Activated CD8-positive, alpha-beta T cell treated with anti-CD3 and anti-CD28 coated beads for 36 hours (primary cell): ENCODE measurements at regions not wholly inside any gene's neighbourhood (a gene's known extent, or its start where the extent isn't known, plus 50 kb on each side); places are given as distances from the start of the nearest gene placed in this dataset.
"Not testable (repeated sequence)": the region's sequence is repeated elsewhere in the genome, so short reads cannot be mapped to it uniquely, and the experiment has no call there.

Experiments
- ATAC-seq: fragments of 200-7000 bp; cut with Tn5 transposase; one replicate; pipeline ENCODE4 v1.10.0; 2021; ENCODE audit warnings: mild to moderate bottlenecking, moderate library complexity
- CTCF ChIA-PET: fragments of 350-600 bp; sonication (Branson Sonifier 250); formaldehyde crosslinking; loops from one replicate; lab custom pipeline; 2021; ENCODE audit warnings: antibody characterized with exemption; lab: Charles Lee
- POLR2A ChIA-PET: fragments of 350-600 bp; sonication (Branson Sonifier 250); formaldehyde crosslinking; loops from one replicate; lab custom pipeline; 2021; ENCODE audit warnings: antibody characterized with exemption; lab: Charles Lee
- DNase-seq: peaks from one replicate; pipeline ENCODE4 v3.0.0-alpha.2; 2020
- H3K27ac Mint-ChIP-seq: one replicate; pipeline ENCODE4 v1.8.0; 2021; ENCODE audit warnings: mild to moderate bottlenecking, mixed read lengths
- H3K27me3 Mint-ChIP-seq: one replicate; pipeline ENCODE4 v1.8.0; 2021; ENCODE audit warnings: mixed read lengths
- H3K36me3 Mint-ChIP-seq: one replicate; pipeline ENCODE4 v1.8.0; 2021; ENCODE audit warnings: low read depth, mixed read lengths
- H3K4me1 Mint-ChIP-seq: one replicate; pipeline ENCODE4 v1.8.0; 2021; ENCODE audit warnings: low read depth, mixed read lengths
- H3K4me3 Mint-ChIP-seq: one replicate; pipeline ENCODE4 v1.8.0; 2021; ENCODE audit warnings: mild to moderate bottlenecking, moderate library complexity, mixed read lengths
- H3K9me3 Mint-ChIP-seq: one replicate; pipeline ENCODE4 v1.8.0; 2021; ENCODE audit warnings: mixed read lengths
- CTCF ChIP-seq: fragments of 200-600 bp; IDR thresholded peaks from one replicate; pipeline ENCODE4 v1.8.0; 2022; ENCODE audit warnings: antibody characterized with exemption, mild to moderate bottlenecking
- intact Hi-C: fragments of 100-400 bp; cut with micrococcal nuclease; formaldehyde crosslinking; loops from one replicate; pipeline ENCODE4 v1.10.0; 2022

GRCh38 chr10:3313784-3314444, 141.3 kb upstream of the PITRM1 start:
- DNase-seq, H3K36me3 Mint-ChIP-seq, POLR2A ChIA-PET, H3K4me3 Mint-ChIP-seq, ATAC-seq, H3K9me3 Mint-ChIP-seq, intact Hi-C loops, H3K4me1 Mint-ChIP-seq, CTCF ChIA-PET, H3K27ac Mint-ChIP-seq: not testable (repeated sequence)
- peaks cover 31% of the 10 kb centered on the region for H3K27me3 Mint-ChIP-seq

GRCh38 chr10:3312403-3312940, 139.9 kb upstream of the PITRM1 start:
- Mint-ChIP-seq H3K36me3 (no peaks in the 10 kb centered on the region), H3K4me3 (no peak overlapping the region), H3K9me3 (no peaks in the 10 kb centered on the region), H3K27me3 (peaks cover 33% of the 10 kb centered on the region), H3K27ac (no peak overlapping the region), H3K4me1 (no peaks in the 10 kb centered on the region)
- intact Hi-C loops, result no loop called here
- CTCF ChIA-PET, result no interaction called here
- no peak for TF ChIP-seq CTCF
- POLR2A ChIA-PET, result no interaction called here
- ATAC-seq, result no peak
- DNase-seq, result no peak

- no peak for DNase-seq
- Mint-ChIP-seq H3K4me1 (no peaks in the 10 kb centered on the region), H3K27me3 (peaks cover 32% of the 10 kb centered on the region), H3K27ac (no peak overlapping the region), H3K9me3 (no peaks in the 10 kb centered on the region), H3K36me3 (no peaks in the 10 kb centered on the region), H3K4me3 (no peak overlapping the region)
- CTCF ChIA-PET, result interaction anchor here (1.2 kb wide), 1 partner anchor 61 kb away, joined by 3 read pairs; no protein-coding TSS in a partner anchor
- intact Hi-C loops, result no loop called here
- POLR2A ChIA-PET, result no interaction called here
- no peak for ATAC-seq
- TF ChIP-seq CTCF, result no peak
Observed at GRCh38 chr10:3310016-3310784, 137.6 kb upstream of the PITRM1 start.

- H3K9me3 Mint-ChIP-seq, result no peaks in the 10 kb centered on the region
- ChIA-PET POLR2A (no interaction called here), CTCF (no interaction called here)
- H3K4me3 Mint-ChIP-seq, result no peak overlapping the region
- DNase-seq (no peak), ATAC-seq (no peak)
- H3K27ac Mint-ChIP-seq, result no peak overlapping the region
- H3K36me3 Mint-ChIP-seq, result no peaks in the 10 kb centered on the region
- H3K4me1 Mint-ChIP-seq, result no peaks in the 10 kb centered on the region
- H3K27me3 Mint-ChIP-seq, result peaks cover 17% of the 10 kb centered on the region
- no peak for TF ChIP-seq CTCF
- intact Hi-C loops, result no loop called here
Observed at GRCh38 chr10:3306050-3306449, 133.5 kb upstream of the PITRM1 start.

GRCh38 chr10:3295582-3296151, 123.1 kb upstream of the PITRM1 start:
- Mint-ChIP-seq H3K9me3 (no peaks in the 10 kb centered on the region), H3K36me3 (no peaks in the 10 kb centered on the region), H3K4me3 (no peak overlapping the region), H3K27me3 (peaks cover 6% of the 10 kb centered on the region), H3K4me1 (no peaks in the 10 kb centered on the region), H3K27ac (no peak overlapping the region)
- CTCF ChIA-PET, result no interaction called here
- POLR2A ChIA-PET, result no interaction called here
- intact Hi-C loops, result no loop called here
- ATAC-seq (no peak), DNase-seq (no peak)
- TF ChIP-seq CTCF, result no peak
